ENCODE measurements at regions not wholly inside any gene's neighbourhood (a gene's known extent, or its start where the extent isn't known, plus 50 kb on each side); places are given as distances from the start of the nearest gene placed in this dataset.

GRCh38 chr1:147379889-147380288, 137.4 kb downstream of the CHD1L start:
- TF ChIP-seq CTCF (IDR thresholded peaks at IDR 0.05; ENCODE audit: low read length) (no peak), EZH2 (optimal IDR thresholded peaks at IDR 0.05; ENCODE audit: low read depth, low read length) (no peak)

Data from MM.1S (cell line).